ACC112 (cell line): ENCODE measurements at regions not wholly inside any gene's neighbourhood (a gene's known extent, or its start where the extent isn't known, plus 50 kb on each side); places are given as distances from the start of the nearest gene placed in this dataset.

Experiments
- H2AFZ ChIP-seq: fragments of 200-600 bp; sonication (generic); one replicate; pipeline ENCODE4 v1.6.0; 2017; ENCODE audit warnings: antibody characterized with exemption, low read length; ENCODE audit not compliant: unreplicated experiment
- H3K27ac ChIP-seq: fragments of 200-600 bp; sonication (generic); 2 replicates; pipeline ENCODE4 v1.5.1; 2014; ENCODE audit warnings: low read depth, mild to moderate bottlenecking, antibody characterized with exemption, low read length, moderate library complexity
- H3K27me3 ChIP-seq: fragments of 200-600 bp; sonication (generic); 2 replicates; pipeline ENCODE4 v1.6.1; 2014; ENCODE audit warnings: mild to moderate bottlenecking, antibody characterized with exemption, low read length, moderate library complexity, mixed read lengths; ENCODE audit not compliant: insufficient read depth
- H3K36me3 ChIP-seq: fragments of 200-600 bp; sonication (generic); 2 replicates; pipeline ENCODE4 v1.6.1; 2016; ENCODE audit warnings: mild to moderate bottlenecking, antibody characterized with exemption, low read length, moderate library complexity, mixed read lengths; ENCODE audit not compliant: insufficient read depth
- H3K4me1 ChIP-seq: fragments of 200-600 bp; sonication (generic); one replicate; pipeline ENCODE4 v1.6.1; 2016; ENCODE audit warnings: low read length, mixed read lengths; ENCODE audit not compliant: insufficient read depth, unreplicated experiment, control insufficient read depth
- H3K4me3 ChIP-seq: fragments of 200-600 bp; sonication (generic); 2 replicates; pipeline ENCODE4 v1.5.1; 2014; ENCODE audit warnings: mild to moderate bottlenecking, low read depth, low read length
- H3K79me2 ChIP-seq: fragments of 200-600 bp; sonication (generic); one replicate; pipeline ENCODE4 v1.6.0; 2016; ENCODE audit warnings: low read length; ENCODE audit not compliant: control insufficient read depth, unreplicated experiment, insufficient read depth

GRCh38 chr14:94995551-94995950 is 161.8 kb downstream of the DICER1 start:
- Histone ChIP-seq H3K36me3 (no peaks in the 10 kb centered on the region), H2AFZ (no peak overlapping the region), H3K79me2 (no peaks in the 10 kb centered on the region), H3K4me3 (no peak overlapping the region), H3K4me1 (peaks cover 20% of the 10 kb centered on the region), H3K27me3 (peaks cover 24% of the 10 kb centered on the region), H3K27ac (no peak overlapping the region)

GRCh38 chr14:94994245-94994644 is 163.1 kb downstream of the DICER1 start:
- no peak overlapping the region for H3K4me3 ChIP-seq
- peaks cover 16% of the 10 kb centered on the region for H3K27me3 ChIP-seq
- H3K36me3 ChIP-seq = no peaks in the 10 kb centered on the region

DNA sequence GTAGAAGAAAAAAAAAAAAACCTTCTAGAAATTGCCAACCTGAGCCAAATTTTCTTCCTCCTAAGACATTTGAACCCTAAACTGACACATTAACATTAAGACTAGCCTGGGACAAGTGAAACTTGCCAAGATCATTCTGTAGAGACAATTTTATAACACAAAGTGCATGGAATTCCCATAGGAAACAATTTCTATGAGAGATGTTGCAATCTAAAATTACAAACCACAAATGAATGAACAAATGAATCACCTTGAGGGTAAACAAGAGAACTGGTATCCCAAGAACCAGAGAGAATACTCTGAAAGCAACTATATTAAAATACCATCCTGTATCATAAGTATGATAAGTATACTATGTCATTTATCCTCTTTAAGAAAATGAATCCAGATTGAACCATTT is 165.3 kb downstream of the DICER1 start:
- Histone ChIP-seq H2AFZ (no peak overlapping the region), H3K4me1 (peaks cover 23% of the 10 kb centered on the region), H3K79me2 (no peaks in the 10 kb centered on the region), H3K36me3 (no peaks in the 10 kb centered on the region), H3K27ac (peak overlapping the region; percentile 37), H3K4me3 (no peak overlapping the region), H3K27me3 (peaks cover 23% of the 10 kb centered on the region)

More at GRCh38 chr14:94994245-94994644, 163.1 kb downstream of the DICER1 start:
- Histone ChIP-seq H3K79me2 (no peaks in the 10 kb centered on the region), H3K27ac (no peak overlapping the region), H3K4me1 (peaks cover 29% of the 10 kb centered on the region), H2AFZ (no peak overlapping the region)

GRCh38 chr14:94989946-94990345 is 167.4 kb downstream of the DICER1 start:
- Histone ChIP-seq H3K27me3 (peaks cover 24% of the 10 kb centered on the region), H3K27ac (no peak overlapping the region), H3K79me2 (no peaks in the 10 kb centered on the region), H3K4me3 (no peak overlapping the region), H2AFZ (no peak overlapping the region), H3K36me3 (no peaks in the 10 kb centered on the region), H3K4me1 (peaks cover 23% of the 10 kb centered on the region)

DNA sequence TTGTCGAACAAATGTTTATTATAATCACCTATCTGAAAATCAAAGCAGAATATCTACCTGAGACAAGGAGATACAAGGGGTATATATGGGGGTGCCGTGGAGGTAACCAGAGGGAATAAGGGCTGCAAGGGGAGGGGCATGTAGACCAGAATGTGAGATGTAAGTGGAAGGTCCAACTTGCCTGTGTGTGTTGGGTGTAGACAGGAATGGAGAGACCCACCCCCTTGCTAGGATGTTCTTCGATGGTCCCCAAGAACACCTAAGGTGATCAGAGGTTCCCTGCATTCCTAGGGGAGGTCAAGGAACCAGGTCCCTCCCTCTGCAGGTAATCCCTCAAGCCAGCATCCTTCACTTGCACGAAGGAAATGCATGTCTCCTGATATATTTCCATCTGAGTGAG is 167.9 kb downstream of the DICER1 start:
- H3K27ac ChIP-seq = no peak overlapping the region
- H3K4me3 ChIP-seq = no peak overlapping the region
- no peak overlapping the region for H2AFZ ChIP-seq
- no peaks in the 10 kb centered on the region for H3K36me3 ChIP-seq
- peaks cover 23% of the 10 kb centered on the region for H3K4me1 ChIP-seq
- peaks cover 22% of the 10 kb centered on the region for H3K27me3 ChIP-seq
- no peaks in the 10 kb centered on the region for H3K79me2 ChIP-seq

DNA sequence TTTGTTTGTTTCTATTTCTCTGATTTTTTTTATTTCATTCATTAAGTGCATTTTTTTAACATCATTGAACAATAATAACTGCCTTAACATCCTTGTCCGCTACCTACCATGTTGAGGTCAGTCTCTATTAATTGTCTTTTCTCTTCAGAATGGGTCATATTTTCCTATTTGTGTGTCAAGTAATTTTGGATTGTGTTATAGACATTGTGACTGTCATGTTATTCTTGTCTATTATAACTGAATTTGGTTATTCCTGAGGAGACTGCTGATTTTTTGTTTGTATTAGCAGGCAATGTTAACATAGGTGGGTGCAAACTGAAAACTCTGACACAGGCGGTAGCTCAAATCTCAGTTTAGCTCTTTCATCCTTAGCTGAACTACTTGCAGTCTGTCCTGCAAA is 169.9 kb downstream of the DICER1 start:
- Histone ChIP-seq H2AFZ (no peak overlapping the region), H3K27ac (no peak overlapping the region), H3K4me3 (no peak overlapping the region), H3K36me3 (no peaks in the 10 kb centered on the region), H3K4me1 (peaks cover 21% of the 10 kb centered on the region), H3K27me3 (peaks cover 35% of the 10 kb centered on the region), H3K79me2 (no peaks in the 10 kb centered on the region)

- Histone ChIP-seq H3K4me3 (no peak overlapping the region), H3K27me3 (peaks cover 33% of the 10 kb centered on the region), H3K4me1 (peaks cover 10% of the 10 kb centered on the region)
These were observed 177.4 kb downstream of the DICER1 start for GRCh38 chr14:94979891-94980290.

GRCh38 chr14:94977016-94977415 is 180.3 kb downstream of the DICER1 start:
- Histone ChIP-seq H2AFZ (no peak overlapping the region), H3K4me1 (peaks cover 14% of the 10 kb centered on the region), H3K79me2 (no peaks in the 10 kb centered on the region), H3K27ac (no peak overlapping the region), H3K4me3 (no peak overlapping the region), H3K36me3 (no peaks in the 10 kb centered on the region), H3K27me3 (peaks cover 13% of the 10 kb centered on the region)

More at GRCh38 chr14:94979891-94980290, 177.4 kb downstream of the DICER1 start:
- no peak overlapping the region for H2AFZ ChIP-seq
- H3K36me3 ChIP-seq = no peaks in the 10 kb centered on the region
- H3K27ac ChIP-seq = no peak overlapping the region
- no peaks in the 10 kb centered on the region for H3K79me2 ChIP-seq

GRCh38 chr14:94975366-94975765 is 182.0 kb downstream of the DICER1 start:
- Histone ChIP-seq H3K4me1 (peaks cover 22% of the 10 kb centered on the region), H3K27ac (peak overlapping the region; percentile 13; the same call in 1 of the 2 replicates), H3K79me2 (no peaks in the 10 kb centered on the region), H3K36me3 (no peaks in the 10 kb centered on the region), H3K4me3 (no peak overlapping the region), H2AFZ (peak overlapping the region; percentile 11), H3K27me3 (peaks cover 12% of the 10 kb centered on the region)

- Histone ChIP-seq H3K79me2 (no peaks in the 10 kb centered on the region), H3K4me3 (no peak overlapping the region), H3K4me1 (peaks cover 22% of the 10 kb centered on the region), H3K27ac (no peak overlapping the region), H2AFZ (no peak overlapping the region), H3K36me3 (no peaks in the 10 kb centered on the region), H3K27me3 (peaks cover 10% of the 10 kb centered on the region)
These were observed 182.4 kb downstream of the DICER1 start for GRCh38 chr14:94974893-94975292.

DNA sequence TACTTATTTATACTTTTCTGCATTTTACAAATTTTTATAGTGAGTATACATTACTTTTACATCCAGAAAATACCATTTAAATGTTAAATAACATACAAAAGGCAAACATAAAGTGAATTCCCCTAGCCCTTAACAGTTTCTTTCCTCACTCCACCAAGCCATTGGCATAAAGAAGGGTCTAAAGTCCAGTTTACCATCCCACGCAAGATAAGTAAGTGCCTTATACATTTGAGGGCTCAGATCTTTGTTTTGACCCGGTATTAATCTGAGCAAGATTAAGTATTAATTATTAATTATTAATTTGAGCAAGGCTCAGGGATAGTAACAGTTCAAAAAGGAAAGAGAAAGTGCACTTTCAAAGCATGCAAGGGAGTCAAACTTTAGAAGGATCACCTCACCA is 182.9 kb downstream of the DICER1 start:
- Histone ChIP-seq H3K27ac (no peak overlapping the region), H3K27me3 (peaks cover 7% of the 10 kb centered on the region), H3K4me1 (peaks cover 22% of the 10 kb centered on the region), H3K36me3 (no peaks in the 10 kb centered on the region), H2AFZ (no peak overlapping the region), H3K79me2 (no peaks in the 10 kb centered on the region), H3K4me3 (no peak overlapping the region)
